ENCODE measurements at regions not wholly inside any gene's neighbourhood (a gene's known extent, or its start where the extent isn't known, plus 50 kb on each side); places are given as distances from the start of the nearest gene placed in this dataset.
"Not testable (repeated sequence)": the region's sequence is repeated elsewhere in the genome, so short reads cannot be mapped to it uniquely, and the experiment has no call there.

DNA sequence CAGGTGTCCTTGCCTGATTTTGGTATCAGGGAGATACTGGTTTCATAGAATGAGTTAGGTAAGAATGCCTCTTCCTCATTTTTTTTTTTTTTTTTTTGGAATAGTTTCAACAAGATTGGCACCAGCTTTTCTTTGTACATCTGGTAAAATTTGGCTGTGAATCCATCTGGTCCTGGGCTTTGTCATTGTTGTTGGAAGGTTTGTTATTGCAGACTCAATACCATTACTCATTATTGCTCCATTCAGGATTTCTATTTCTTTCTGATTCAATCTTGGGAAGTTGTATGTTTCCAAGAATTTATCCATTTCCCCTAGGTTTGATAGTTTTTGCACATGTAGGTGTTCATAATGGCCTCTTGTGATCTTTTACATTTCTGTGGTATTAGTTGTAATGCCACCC is 126.0 kb upstream of the KITLG start:
- CTCF ChIA-PET, result interaction anchor here (0.7 kb wide), 1 partner anchor 31 kb away, joined by 3 read pairs; no protein-coding TSS in a partner anchor
- no peaks in the 10 kb centered on the region for H3K36me3 Mint-ChIP-seq
- peaks cover 9% of the 10 kb centered on the region for H3K9me3 Mint-ChIP-seq
- no peak overlapping the region for H3K27ac Mint-ChIP-seq
- POLR2A ChIA-PET, result no interaction called here
- no peak overlapping the region for H3K4me3 Mint-ChIP-seq
- DNase-seq, result no peak
- H3K4me1 Mint-ChIP-seq (ENCODE audit: low read depth), result no peaks in the 10 kb centered on the region
- intact Hi-C loops (cut with micrococcal nuclease), result no loop called here
- H3K27me3 Mint-ChIP-seq, result no peaks in the 10 kb centered on the region

DNA sequence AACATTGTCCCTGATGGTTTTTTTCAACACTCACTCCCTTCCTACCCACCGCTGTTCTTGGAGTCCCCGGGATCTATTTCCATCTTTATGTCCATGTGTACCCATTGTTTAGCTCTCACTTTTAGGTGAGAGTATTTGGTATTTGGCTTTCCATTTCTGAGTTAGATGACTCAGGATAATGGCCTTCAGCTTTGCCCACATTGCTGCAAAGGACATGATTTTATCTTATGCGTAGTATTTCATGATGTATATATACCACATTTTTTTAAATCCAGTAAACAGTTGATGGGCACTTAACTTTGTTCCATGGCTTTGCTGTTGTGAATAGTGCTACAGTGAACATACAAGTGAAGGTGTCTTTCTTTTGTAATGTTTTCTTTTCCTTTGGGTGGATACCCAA is 123.5 kb upstream of the KITLG start:
- H3K27me3 Mint-ChIP-seq, result no peaks in the 10 kb centered on the region
- intact Hi-C loops (cut with micrococcal nuclease), result no loop called here
- no peaks in the 10 kb centered on the region for H3K36me3 Mint-ChIP-seq
- no peak for DNase-seq
- H3K4me3 Mint-ChIP-seq, result no peak overlapping the region
- peaks cover 7% of the 10 kb centered on the region for H3K9me3 Mint-ChIP-seq
- H3K4me1 Mint-ChIP-seq (ENCODE audit: low read depth), result no peaks in the 10 kb centered on the region
- ChIA-PET CTCF (no interaction called here), POLR2A (no interaction called here)
- no peak overlapping the region for H3K27ac Mint-ChIP-seq

DNA sequence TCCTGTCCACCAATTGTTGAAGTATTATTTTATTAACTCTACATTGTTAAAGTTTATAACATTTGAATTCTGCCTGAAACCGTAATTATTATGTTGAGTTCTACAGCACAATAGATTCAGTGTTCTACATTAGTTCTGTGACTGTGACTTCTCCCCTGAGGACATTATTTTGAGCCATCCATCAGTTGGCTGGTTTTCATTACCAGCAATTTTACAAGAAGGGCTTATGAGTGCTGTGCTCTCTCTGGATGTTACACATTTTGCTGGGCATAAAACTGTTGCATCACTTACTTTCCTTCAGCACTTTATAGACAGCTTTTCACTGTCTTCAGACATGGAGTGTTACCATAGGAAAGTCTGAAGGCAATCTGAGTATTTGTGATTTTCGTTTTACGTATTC is 118.2 kb upstream of the KITLG start:
- Mint-ChIP-seq H3K4me3 (no peak overlapping the region), H3K9me3 (no peaks in the 10 kb centered on the region), H3K36me3 (no peaks in the 10 kb centered on the region), H3K4me1 (ENCODE audit: low read depth) (no peaks in the 10 kb centered on the region), H3K27ac (no peak overlapping the region), H3K27me3 (no peaks in the 10 kb centered on the region)
- ChIA-PET POLR2A (no interaction called here), CTCF (no interaction called here)
- no peak for DNase-seq
- intact Hi-C loops (cut with micrococcal nuclease), result no loop called here

DNA sequence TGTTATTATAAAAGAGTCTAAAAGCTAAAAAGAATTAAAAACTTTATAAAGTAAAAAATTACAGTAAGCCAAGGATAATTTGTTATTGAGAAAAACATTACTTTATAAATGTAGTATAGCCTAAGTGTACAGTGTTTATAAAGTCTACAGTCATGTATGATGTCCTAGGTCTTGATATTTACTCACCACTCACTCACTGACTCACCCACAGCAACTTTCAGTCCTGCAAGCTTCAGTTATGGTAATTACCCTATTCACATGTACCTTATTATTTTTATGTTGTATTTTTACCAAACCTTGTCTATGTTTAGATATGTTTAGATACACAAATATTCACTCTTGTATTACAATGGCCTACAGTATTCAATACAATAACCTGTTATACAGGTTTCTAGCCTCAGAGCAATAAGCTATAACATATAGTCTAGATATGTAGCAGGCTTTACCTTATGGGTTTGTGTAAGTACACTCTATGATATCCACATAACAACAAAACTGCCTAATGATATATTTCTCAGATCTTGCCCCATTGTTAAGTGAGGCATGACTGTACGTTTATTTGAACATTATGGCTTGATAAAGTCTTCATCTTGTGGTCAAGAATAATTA is 113.7 kb upstream of the KITLG start:
- ChIA-PET POLR2A (no interaction called here), CTCF (no interaction called here)
- H3K9me3 Mint-ChIP-seq, result no peaks in the 10 kb centered on the region
- no peaks in the 10 kb centered on the region for H3K27me3 Mint-ChIP-seq
- H3K4me1 Mint-ChIP-seq (ENCODE audit: low read depth), result no peaks in the 10 kb centered on the region
- intact Hi-C loops (cut with micrococcal nuclease), result no loop called here
- no peaks in the 10 kb centered on the region for H3K36me3 Mint-ChIP-seq
- no peak overlapping the region for H3K27ac Mint-ChIP-seq
- no peak overlapping the region for H3K4me3 Mint-ChIP-seq
- no peak for DNase-seq

DNA sequence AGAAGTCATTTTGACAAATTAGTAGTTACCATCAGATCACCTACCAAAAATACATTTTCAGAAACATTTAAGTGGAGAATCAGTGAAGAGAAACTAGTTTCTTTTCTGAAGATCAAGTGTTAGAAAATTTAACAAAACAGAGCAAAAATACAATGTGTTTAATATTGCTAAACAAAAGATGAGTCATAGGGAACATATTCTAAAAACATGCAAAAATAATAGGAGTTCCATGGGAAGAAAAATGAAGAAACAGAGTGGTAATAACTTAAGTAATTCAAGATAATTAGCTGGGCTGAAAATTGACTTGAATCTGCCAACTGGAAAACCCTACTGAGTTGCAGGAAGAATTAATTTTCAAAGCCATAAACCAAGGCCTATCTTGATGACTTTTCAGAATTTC is 111.5 kb upstream of the KITLG start:
- no peak overlapping the region for H3K27ac Mint-ChIP-seq
- H3K27me3 Mint-ChIP-seq, result no peaks in the 10 kb centered on the region
- ChIA-PET CTCF (no interaction called here), POLR2A (no interaction called here)
- no peaks in the 10 kb centered on the region for H3K4me1 Mint-ChIP-seq (ENCODE audit: low read depth)
- intact Hi-C loops (cut with micrococcal nuclease), result no loop called here
- H3K9me3 Mint-ChIP-seq, result no peaks in the 10 kb centered on the region
- no peaks in the 10 kb centered on the region for H3K36me3 Mint-ChIP-seq
- no peak for DNase-seq
- H3K4me3 Mint-ChIP-seq, result no peak overlapping the region

DNA sequence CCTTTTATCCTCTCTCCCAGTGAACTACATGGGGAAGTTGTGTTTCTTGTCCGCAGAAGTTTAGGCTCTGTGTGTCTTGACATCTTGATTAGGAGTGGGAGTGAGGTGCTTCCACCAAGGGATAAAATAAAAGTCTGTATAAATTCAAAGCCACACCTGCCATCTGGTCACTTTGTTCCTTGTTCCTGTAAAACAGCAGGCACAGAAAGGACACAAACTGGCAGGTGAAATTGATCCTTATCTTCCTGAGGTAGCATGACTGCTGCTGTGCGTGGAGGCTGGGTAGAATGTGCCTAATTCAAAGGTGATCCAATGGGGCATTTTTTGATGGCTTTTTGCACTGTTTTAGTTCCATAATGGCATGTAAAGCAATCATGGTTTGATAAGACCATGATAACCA is 104.3 kb upstream of the KITLG start:
- intact Hi-C loops (cut with micrococcal nuclease), result no loop called here
- ChIA-PET POLR2A (no interaction called here), CTCF (no interaction called here)
- H3K36me3 Mint-ChIP-seq, result no peaks in the 10 kb centered on the region
- H3K4me3 Mint-ChIP-seq, result no peak overlapping the region
- H3K27me3 Mint-ChIP-seq, result no peaks in the 10 kb centered on the region
- no peaks in the 10 kb centered on the region for H3K4me1 Mint-ChIP-seq (ENCODE audit: low read depth)
- no peak for DNase-seq
- H3K9me3 Mint-ChIP-seq, result no peaks in the 10 kb centered on the region
- no peak overlapping the region for H3K27ac Mint-ChIP-seq

DNA sequence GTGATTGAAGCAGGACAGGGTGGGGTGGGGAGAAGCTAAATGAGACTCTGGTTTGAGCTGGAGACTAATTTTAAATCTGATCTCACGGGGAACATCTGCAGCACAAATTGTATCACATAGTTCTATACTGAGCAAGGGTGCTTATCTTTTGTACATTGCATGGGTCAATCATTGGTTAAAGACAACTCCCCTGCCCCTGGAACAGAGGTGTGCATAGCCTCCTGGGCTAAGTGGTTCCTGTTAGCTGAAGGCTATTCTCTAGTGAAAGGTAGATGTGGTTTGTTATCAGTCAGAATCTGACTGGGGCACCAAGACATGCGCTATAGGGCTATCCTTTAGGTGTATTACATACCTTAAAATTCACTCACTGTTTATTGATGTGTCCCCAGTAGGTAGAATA is 103.9 kb upstream of the KITLG start:
- H3K36me3 Mint-ChIP-seq, result no peaks in the 10 kb centered on the region

DNA sequence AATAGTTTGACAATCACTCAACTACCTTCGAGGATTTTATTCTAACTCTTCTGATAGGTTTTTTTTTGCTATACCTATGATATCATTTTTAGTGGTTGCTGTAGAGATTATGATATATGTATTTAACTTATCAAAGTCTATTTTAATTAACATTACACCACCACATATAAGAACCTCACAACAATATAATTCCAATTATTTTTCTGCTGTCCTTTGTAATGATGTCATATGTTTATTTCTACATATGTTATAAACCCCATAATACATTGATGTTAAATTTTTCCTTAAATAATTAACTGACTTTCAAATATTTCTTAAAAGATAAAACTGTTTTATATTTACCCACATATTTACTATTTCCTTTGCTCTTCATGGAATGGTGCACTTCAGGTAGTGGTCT is 103.4 kb upstream of the KITLG start:
- H3K4me3 Mint-ChIP-seq, result no peak overlapping the region
- no peaks in the 10 kb centered on the region for H3K4me1 Mint-ChIP-seq (ENCODE audit: low read depth)
- no peaks in the 10 kb centered on the region for H3K27me3 Mint-ChIP-seq
- CTCF ChIA-PET, result no interaction called here
- no peak overlapping the region for H3K27ac Mint-ChIP-seq
- POLR2A ChIA-PET, result no interaction called here
- DNase-seq, result no peak
- intact Hi-C loops (cut with micrococcal nuclease), result no loop called here
- H3K36me3 Mint-ChIP-seq, result no peaks in the 10 kb centered on the region
- H3K9me3 Mint-ChIP-seq, result no peaks in the 10 kb centered on the region

More for the DNA sequence above, 103.9 kb upstream of the KITLG start:
- ChIA-PET POLR2A (no interaction called here), CTCF (no interaction called here)
- Mint-ChIP-seq H3K9me3 (no peaks in the 10 kb centered on the region), H3K4me1 (ENCODE audit: low read depth) (no peaks in the 10 kb centered on the region), H3K4me3 (no peak overlapping the region), H3K27ac (no peak overlapping the region), H3K27me3 (no peaks in the 10 kb centered on the region)
- intact Hi-C loops (cut with micrococcal nuclease), result no loop called here
- no peak for DNase-seq

DNA sequence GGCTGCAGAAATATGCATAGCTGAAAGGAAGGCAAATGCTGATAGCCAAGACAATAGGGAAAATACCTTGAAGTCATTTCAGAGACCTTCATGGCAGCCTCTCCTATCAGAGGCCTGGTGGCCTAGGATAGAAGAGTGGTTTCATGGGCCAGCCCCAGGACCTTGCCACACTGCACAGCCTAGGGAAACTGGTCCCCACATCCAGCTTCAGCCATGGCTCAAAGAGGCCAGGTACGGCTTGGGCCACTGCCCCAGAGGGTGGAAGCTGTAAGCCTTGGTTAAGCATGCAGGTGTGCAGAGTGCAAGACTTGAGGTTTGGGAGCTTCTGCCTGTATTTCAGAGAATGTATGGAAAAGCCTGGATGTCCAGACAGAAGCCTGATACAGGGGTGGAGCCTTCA is 101.0 kb upstream of the KITLG start:
- Mint-ChIP-seq H3K4me3 (no peak overlapping the region), H3K27me3 (no peaks in the 10 kb centered on the region), H3K9me3 (no peaks in the 10 kb centered on the region), H3K4me1 (ENCODE audit: low read depth) (no peaks in the 10 kb centered on the region), H3K36me3 (no peaks in the 10 kb centered on the region), H3K27ac (no peak overlapping the region)
- intact Hi-C loops (cut with micrococcal nuclease), result no loop called here
- no peak for DNase-seq
- ChIA-PET CTCF (no interaction called here), POLR2A (no interaction called here)

DNA sequence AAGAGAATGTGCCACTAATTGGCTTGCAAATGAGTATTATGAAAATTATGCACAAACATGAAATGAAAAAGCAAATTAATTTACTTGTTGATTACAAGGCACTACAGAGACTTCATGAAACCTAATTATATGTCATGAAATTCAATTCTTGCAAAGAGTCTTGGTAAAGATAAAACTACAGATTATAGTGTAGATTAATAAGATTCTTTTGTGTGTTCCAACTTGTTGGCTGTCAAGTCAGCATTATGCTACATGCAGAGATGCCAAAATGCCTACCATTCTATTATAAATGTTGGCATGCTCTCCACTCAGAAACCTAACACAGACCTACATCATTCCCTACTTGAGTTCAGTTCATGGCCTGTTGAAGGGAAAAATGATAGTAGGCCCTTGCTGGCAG is 97.2 kb upstream of the KITLG start:
- no peaks in the 10 kb centered on the region for H3K4me1 Mint-ChIP-seq (ENCODE audit: low read depth)
- H3K4me3 Mint-ChIP-seq, result no peak overlapping the region
- intact Hi-C loops (cut with micrococcal nuclease), result no loop called here
- POLR2A ChIA-PET, result no interaction called here
- DNase-seq, result no peak
- CTCF ChIA-PET, result no interaction called here
- H3K27me3 Mint-ChIP-seq, result no peaks in the 10 kb centered on the region
- no peaks in the 10 kb centered on the region for H3K36me3 Mint-ChIP-seq
- peaks cover 2% of the 10 kb centered on the region for H3K9me3 Mint-ChIP-seq
- no peak overlapping the region for H3K27ac Mint-ChIP-seq

DNA sequence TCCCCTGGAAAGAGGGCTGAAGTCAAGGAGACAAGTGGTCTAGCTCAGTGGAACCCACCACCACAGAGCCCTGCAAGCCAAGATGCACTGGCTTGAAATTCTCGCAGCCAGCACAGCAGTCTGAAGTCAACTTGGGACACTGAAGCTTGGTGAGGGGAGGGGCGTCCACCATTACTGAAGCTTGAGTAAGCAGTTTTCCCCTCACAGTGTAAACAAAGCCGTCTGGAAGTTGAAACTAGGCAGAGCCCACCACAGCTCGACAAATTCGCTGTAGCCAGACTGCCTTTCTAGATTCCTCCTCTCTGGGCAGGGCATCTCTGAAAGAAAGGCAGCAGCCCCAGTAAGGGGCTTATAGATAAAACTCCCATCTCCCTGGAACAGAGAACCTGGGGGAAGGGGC is 87.3 kb upstream of the KITLG start:
- H3K4me3 Mint-ChIP-seq; H3K36me3 Mint-ChIP-seq; intact Hi-C loops (cut with micrococcal nuclease); H3K27ac Mint-ChIP-seq; POLR2A ChIA-PET; CTCF ChIA-PET; H3K4me1 Mint-ChIP-seq (ENCODE audit: low read depth); H3K9me3 Mint-ChIP-seq; H3K27me3 Mint-ChIP-seq; DNase-seq: not testable (repeated sequence)

DNA sequence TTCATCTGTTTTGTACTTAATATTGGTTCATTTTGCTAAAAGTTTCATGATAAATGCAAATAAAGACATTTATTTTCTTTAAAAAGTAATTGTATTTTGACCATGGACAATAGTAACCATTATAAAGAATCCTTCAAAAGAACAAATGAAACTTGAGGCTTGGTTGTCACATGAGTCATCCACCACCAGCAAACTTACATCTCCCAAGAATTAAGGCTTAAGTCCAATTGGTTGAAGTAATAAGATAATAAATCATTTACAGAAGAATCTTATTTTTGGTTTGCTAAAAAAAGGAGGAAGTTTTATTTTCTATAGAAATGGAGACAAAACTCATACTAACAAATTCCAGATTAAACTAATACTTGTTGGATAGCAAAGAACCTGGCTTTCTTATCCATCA is 84.8 kb upstream of the KITLG start:
- Mint-ChIP-seq H3K9me3 (no peaks in the 10 kb centered on the region), H3K36me3 (no peaks in the 10 kb centered on the region), H3K27me3 (no peaks in the 10 kb centered on the region), H3K4me3 (no peak overlapping the region), H3K4me1 (ENCODE audit: low read depth) (no peaks in the 10 kb centered on the region), H3K27ac (no peak overlapping the region)
- intact Hi-C loops (cut with micrococcal nuclease), result no loop called here
- ChIA-PET POLR2A (no interaction called here), CTCF (no interaction called here)
- DNase-seq, result no peak

DNA sequence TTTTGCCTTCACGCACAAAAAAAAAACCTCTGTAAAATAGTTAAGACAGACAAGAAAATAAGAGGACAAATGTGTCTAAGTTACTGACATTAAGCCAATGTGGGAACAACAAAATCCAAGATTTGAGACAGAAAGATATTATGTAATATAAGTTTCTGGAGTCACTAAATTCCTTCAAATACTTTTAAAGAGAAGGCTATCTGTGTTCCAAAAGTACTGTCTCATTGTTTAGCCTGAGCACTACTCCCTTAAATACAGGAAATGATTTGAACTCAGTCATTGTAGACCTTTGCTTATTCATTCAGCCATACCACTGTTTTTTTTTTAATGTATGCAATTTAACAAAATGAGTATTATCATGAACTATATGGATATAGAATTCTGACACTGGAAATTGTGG is 82.7 kb upstream of the KITLG start:
- ChIA-PET CTCF (no interaction called here), POLR2A (no interaction called here)
- no peak overlapping the region for H3K27ac Mint-ChIP-seq
- no peaks in the 10 kb centered on the region for H3K36me3 Mint-ChIP-seq
- no peaks in the 10 kb centered on the region for H3K9me3 Mint-ChIP-seq
- H3K4me3 Mint-ChIP-seq, result no peak overlapping the region
- intact Hi-C loops (cut with micrococcal nuclease), result no loop called here
- H3K4me1 Mint-ChIP-seq (ENCODE audit: low read depth), result no peaks in the 10 kb centered on the region
- H3K27me3 Mint-ChIP-seq, result no peaks in the 10 kb centered on the region
- no peak for DNase-seq

DNA sequence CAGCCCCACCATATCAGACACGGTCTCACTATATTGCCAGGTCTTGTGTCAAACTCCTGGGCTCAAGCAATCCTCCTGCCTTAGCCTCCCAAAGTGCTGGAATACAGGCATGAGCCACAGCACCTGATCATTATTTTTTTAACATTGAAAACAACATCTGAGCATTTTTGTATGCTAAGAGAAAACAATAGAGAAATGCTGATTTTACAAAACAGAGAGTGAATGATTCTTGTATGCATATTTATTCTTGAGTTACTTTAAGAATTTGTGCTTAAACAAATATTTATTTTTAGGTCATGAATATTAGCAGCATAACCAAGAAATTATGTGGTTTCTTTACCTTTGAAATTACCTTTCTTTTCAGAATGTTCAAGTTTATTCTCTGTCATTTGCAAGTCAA is 81.8 kb upstream of the KITLG start:
- Mint-ChIP-seq H3K36me3 (no peaks in the 10 kb centered on the region), H3K27ac (no peak overlapping the region), H3K27me3 (no peaks in the 10 kb centered on the region), H3K4me1 (ENCODE audit: low read depth) (no peaks in the 10 kb centered on the region), H3K4me3 (no peak overlapping the region), H3K9me3 (no peaks in the 10 kb centered on the region)
- DNase-seq, result no peak
- CTCF ChIA-PET, result no interaction called here
- POLR2A ChIA-PET, result no interaction called here
- intact Hi-C loops (cut with micrococcal nuclease), result no loop called here
